ENCODE measurements at regions not wholly inside any gene's neighbourhood (a gene's known extent, or its start where the extent isn't known, plus 50 kb on each side); places are given as distances from the start of the nearest gene placed in this dataset.
"Not testable (repeated sequence)": the region's sequence is repeated elsewhere in the genome, so short reads cannot be mapped to it uniquely, and the experiment has no call there.

GRCh38 chr19:34082289-34083077 is 89.8 kb upstream of the LSM14A start:
- H3K4me3 ChIP-seq (ENCODE audit: low read depth, low read length) = no peak overlapping the region
- DNase-seq (ENCODE audit: low read depth, low spot score) = peak; percentile 12
- TF ChIP-seq CTCF (IDR thresholded peaks at IDR 0.05; ENCODE audit: insufficient read depth, low read length, missing control alignments) = no peak
- ChIA-PET POLR2A (no interaction called here), CTCF (interaction anchor here (1.5 to 3.9 kb wide), 4 partner anchors 14 to 311 kb away, joined by 3 to 23 read pairs (median 6); no protein-coding TSS in a partner anchor)

GRCh38 chr19:34084396-34085145 is 87.7 kb upstream of the LSM14A start:
- no peak for DNase-seq (ENCODE audit: low read depth, low spot score)
- ChIA-PET CTCF (interaction anchor here (0.8 to 1.3 kb wide), 4 partner anchors 12 to 307 kb away, joined by 3 to 5 read pairs (median 4); no protein-coding TSS in a partner anchor), POLR2A (no interaction called here)
- no peak overlapping the region for H3K4me3 ChIP-seq (ENCODE audit: low read depth, low read length)
- TF ChIP-seq CTCF (IDR thresholded peaks at IDR 0.05; ENCODE audit: insufficient read depth, low read length, missing control alignments) = no peak

- ChIA-PET CTCF (interaction anchor here (0.8 to 1.3 kb wide), 4 partner anchors 11 to 307 kb away, joined by 3 to 5 read pairs (median 4); no protein-coding TSS in a partner anchor), POLR2A (no interaction called here)
- H3K4me3 ChIP-seq (ENCODE audit: low read depth, low read length) = no peak overlapping the region
- no peak for TF ChIP-seq CTCF (IDR thresholded peaks at IDR 0.05; ENCODE audit: insufficient read depth, low read length, missing control alignments)
- no peak for DNase-seq (ENCODE audit: low read depth, low spot score)
Observed at GRCh38 chr19:34085336-34085735, 87.0 kb upstream of the LSM14A start.

DNA sequence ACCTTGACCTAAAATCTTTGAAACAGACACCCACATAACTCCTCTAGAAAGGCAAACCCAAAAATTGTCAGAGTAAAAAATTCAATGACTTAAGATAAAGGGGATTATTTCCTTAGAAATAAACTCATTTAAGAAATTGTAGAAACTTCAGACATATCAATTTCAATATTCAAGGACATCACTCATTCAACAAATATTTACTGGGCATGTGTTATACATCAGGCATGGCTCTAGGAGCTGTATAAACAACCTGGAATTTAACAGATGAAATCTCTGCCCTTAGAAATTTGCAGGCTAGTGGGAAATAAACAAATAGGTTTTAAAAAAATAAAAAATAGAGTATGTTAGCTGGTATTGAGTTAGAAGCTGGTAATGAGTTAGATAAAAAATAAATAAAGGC is 84.0 kb upstream of the LSM14A start:
- ChIA-PET POLR2A (no interaction called here), CTCF (interaction anchor here (2.1 to 3.5 kb wide), 2 partner anchors 8 to 46 kb away, joined by 12 to 15 read pairs; no protein-coding TSS in a partner anchor)
- H3K4me3 ChIP-seq (ENCODE audit: low read depth, low read length) = no peak overlapping the region
- no peak for DNase-seq (ENCODE audit: low read depth, low spot score)
- no peak for TF ChIP-seq CTCF (IDR thresholded peaks at IDR 0.05; ENCODE audit: insufficient read depth, low read length, missing control alignments)

DNA sequence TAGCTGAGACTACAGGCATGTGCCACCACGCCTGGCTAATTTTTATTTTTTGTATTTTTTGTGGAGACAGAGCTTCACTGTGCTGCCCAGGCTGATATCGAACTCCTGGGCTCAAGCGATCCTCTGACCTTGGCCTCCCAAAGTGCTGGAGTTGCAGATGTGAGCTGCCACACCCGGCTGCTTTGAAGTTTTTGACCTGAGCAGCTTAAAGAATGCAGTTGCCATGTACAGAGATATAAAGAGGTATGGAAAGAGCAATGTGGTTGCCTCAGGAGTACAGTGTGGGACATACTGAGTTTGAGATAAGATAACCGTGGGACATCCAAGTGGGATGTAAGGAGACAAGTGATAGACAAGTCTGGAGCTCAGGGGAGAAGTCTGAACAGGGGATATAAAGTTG is 82.7 kb upstream of the LSM14A start:
- no peak overlapping the region for H3K4me3 ChIP-seq (ENCODE audit: low read depth, low read length)
- DNase-seq (ENCODE audit: low read depth, low spot score) = no peak
- TF ChIP-seq CTCF (IDR thresholded peaks at IDR 0.05; ENCODE audit: insufficient read depth, low read length, missing control alignments) = no peak
- CTCF ChIA-PET = interaction anchor here (1.6 to 3.5 kb wide), 3 partner anchors 19 to 311 kb away, joined by 5 to 16 read pairs (median 12); no protein-coding TSS in a partner anchor
- POLR2A ChIA-PET = no interaction called here

GRCh38 chr19:34094960-34095359 is 77.3 kb upstream of the LSM14A start:
- ChIA-PET CTCF (interaction anchor here (0.7 to 3.6 kb wide), 6 partner anchors 8 to 320 kb away, joined by 3 to 223 read pairs (median 19); no protein-coding TSS in a partner anchor), POLR2A (no interaction called here)
- TF ChIP-seq CTCF (IDR thresholded peaks at IDR 0.05; ENCODE audit: insufficient read depth, low read length, missing control alignments) = no peak
- no peak overlapping the region for H3K4me3 ChIP-seq (ENCODE audit: low read depth, low read length)
- no peak for DNase-seq (ENCODE audit: low read depth, low spot score)

- H3K4me3 ChIP-seq (ENCODE audit: low read depth, low read length); DNase-seq (ENCODE audit: low read depth, low spot score); POLR2A ChIA-PET: not testable (repeated sequence)
- CTCF ChIA-PET = interaction anchor here (0.7 to 3.6 kb wide), 22 partner anchors 8 to 678 kb away, joined by 3 to 223 read pairs (median 10); no protein-coding TSS in a partner anchor
Observed at GRCh38 chr19:34095411-34095810, 76.9 kb upstream of the LSM14A start.
